Nephron progenitor cell (in vitro differentiated cells): ENCODE measurements at regions not wholly inside any gene's neighbourhood (a gene's known extent, or its start where the extent isn't known, plus 50 kb on each side); places are given as distances from the start of the nearest gene placed in this dataset.

Experiments used
- DNase-seq: peaks from one replicate; pipeline ENCODE4 v3.0.0; 2021
- H3K27ac Mint-ChIP-seq: 2 replicates; pipeline ENCODE4 v1.8.0; 2021; ENCODE audit warnings: mild to moderate bottlenecking, moderate library complexity, mixed read lengths
- H3K27me3 Mint-ChIP-seq: 2 replicates; pipeline ENCODE4 v1.8.0; 2021; ENCODE audit warnings: mild to moderate bottlenecking, low read depth, mixed read lengths; ENCODE audit not compliant: poor library complexity
- H3K36me3 Mint-ChIP-seq: 2 replicates; pipeline ENCODE4 v1.8.0; 2021; ENCODE audit warnings: low read depth, mixed read lengths
- H3K4me1 Mint-ChIP-seq: 2 replicates; pipeline ENCODE4 v1.8.0; 2021; ENCODE audit warnings: mixed read lengths
- H3K4me3 Mint-ChIP-seq: 2 replicates; pipeline ENCODE4 v1.8.0; 2021; ENCODE audit warnings: mild to moderate bottlenecking, moderate library complexity, mixed read lengths
- H3K9me3 Mint-ChIP-seq: 2 replicates; pipeline ENCODE4 v1.8.0; 2021; ENCODE audit warnings: mild to moderate bottlenecking, moderate library complexity, mixed read lengths
- CTCF ChIP-seq: fragments of 200-600 bp; sonication (generic); IDR thresholded peaks from 2 replicates; pipeline ENCODE4 v1.5.0; 2021; ENCODE audit warnings: antibody characterized with exemption

- no peak for DNase-seq
- TF ChIP-seq CTCF: no peak
- no peak overlapping the region for H3K4me3 Mint-ChIP-seq
- H3K4me1 Mint-ChIP-seq: no peaks in the 10 kb centered on the region
- no peak overlapping the region for H3K27ac Mint-ChIP-seq
- no peaks in the 10 kb centered on the region for H3K9me3 Mint-ChIP-seq
- H3K27me3 Mint-ChIP-seq: peaks cover 13% of the 10 kb centered on the region
- H3K36me3 Mint-ChIP-seq: no peaks in the 10 kb centered on the region
These were observed 88.2 kb upstream of the NR3C1 start for GRCh38 chr5:143491646-143492045.

GRCh38 chr5:143488381-143488780 lies 84.9 kb upstream of the NR3C1 start:
- peaks cover 7% of the 10 kb centered on the region for H3K27me3 Mint-ChIP-seq
- H3K9me3 Mint-ChIP-seq: peaks cover 5% of the 10 kb centered on the region
- H3K4me1 Mint-ChIP-seq: peaks cover 12% of the 10 kb centered on the region
- no peak overlapping the region for H3K27ac Mint-ChIP-seq
- no peaks in the 10 kb centered on the region for H3K36me3 Mint-ChIP-seq
- TF ChIP-seq CTCF: no peak
- DNase-seq: no peak
- H3K4me3 Mint-ChIP-seq: no peak overlapping the region

GRCh38 chr5:143484601-143485000 lies 81.1 kb upstream of the NR3C1 start:
- Mint-ChIP-seq H3K4me1 (peaks cover 15% of the 10 kb centered on the region), H3K27ac (no peak overlapping the region), H3K36me3 (no peaks in the 10 kb centered on the region)

GRCh38 chr5:143481697-143482531 lies 78.4 kb upstream of the NR3C1 start:
- Mint-ChIP-seq H3K27me3 (peaks cover 3% of the 10 kb centered on the region), H3K27ac (no peak overlapping the region), H3K36me3 (no peaks in the 10 kb centered on the region), H3K4me3 (no peak overlapping the region), H3K9me3 (peaks cover 5% of the 10 kb centered on the region), H3K4me1 (peaks cover 15% of the 10 kb centered on the region)
- no peak for DNase-seq
- no peak for TF ChIP-seq CTCF

More at GRCh38 chr5:143484601-143485000, 81.1 kb upstream of the NR3C1 start:
- H3K27me3 Mint-ChIP-seq: peaks cover 3% of the 10 kb centered on the region
- no peak for TF ChIP-seq CTCF
- H3K9me3 Mint-ChIP-seq: peaks cover 5% of the 10 kb centered on the region
- no peak for DNase-seq
- no peak overlapping the region for H3K4me3 Mint-ChIP-seq

GRCh38 chr5:143480001-143480400 lies 76.5 kb upstream of the NR3C1 start:
- no peak overlapping the region for H3K4me3 Mint-ChIP-seq
- H3K9me3 Mint-ChIP-seq: peaks cover 2% of the 10 kb centered on the region
- no peak for DNase-seq
- no peak for TF ChIP-seq CTCF
- H3K36me3 Mint-ChIP-seq: no peaks in the 10 kb centered on the region
- peaks cover 15% of the 10 kb centered on the region for H3K4me1 Mint-ChIP-seq
- peaks cover 4% of the 10 kb centered on the region for H3K27me3 Mint-ChIP-seq
- H3K27ac Mint-ChIP-seq: no peak overlapping the region

- H3K36me3 Mint-ChIP-seq: no peaks in the 10 kb centered on the region
- no peak overlapping the region for H3K27ac Mint-ChIP-seq
These were observed 75.9 kb upstream of the NR3C1 start for GRCh38 chr5:143479394-143479793.

More at GRCh38 chr5:143479394-143479793, 75.9 kb upstream of the NR3C1 start:
- no peak for DNase-seq
- no peak for TF ChIP-seq CTCF
- H3K4me1 Mint-ChIP-seq: peaks cover 13% of the 10 kb centered on the region
- H3K4me3 Mint-ChIP-seq: no peak overlapping the region
- H3K9me3 Mint-ChIP-seq: no peaks in the 10 kb centered on the region
- peaks cover 4% of the 10 kb centered on the region for H3K27me3 Mint-ChIP-seq
